Gastroesophageal sphincter (tissue), 4 donors: ENCODE measurements at regions not wholly inside any gene's neighbourhood (a gene's known extent, or its start where the extent isn't known, plus 50 kb on each side); places are given as distances from the start of the nearest gene placed in this dataset.
"Not testable (repeated sequence)": the region's sequence is repeated elsewhere in the genome, so short reads cannot be mapped to it uniquely, and the experiment has no call there.

Source experiments
- ATAC-seq: fragments of 150-250 bp; one replicate; pipeline ENCODE4 v1.9.1; 2016; ENCODE audit warnings: mild to moderate bottlenecking, moderate library complexity
- H3K27ac ChIP-seq, 4 donors: fragments of 200-600 bp; sonication (generic) in 3 of 4; 1 replicate in 3 of 4; 2 replicates in 1 of 4; pipeline ENCODE4 v1.5.1; 2016 to 2019
- H3K27me3 ChIP-seq: fragments of 200-600 bp; sonication (generic); one replicate; pipeline ENCODE4 v1.5.1; 2019
- H3K36me3 ChIP-seq, 2 donors: fragments of 200-600 bp; sonication (generic); one replicate each; pipeline ENCODE4 v1.5.1; 2019; ENCODE audit warnings: control low read depth in 1 of 2
- H3K4me1 ChIP-seq, 3 donors: fragments of 200-600 bp; sonication (generic); 1 replicate in 2 of 3; 2 replicates in 1 of 3; pipeline ENCODE4 v1.5.1; 2016 to 2019; ENCODE audit warnings: control low read depth in 2 of 3
- H3K4me3 ChIP-seq, 2 donors: fragments of 200-600 bp; sonication (generic); one replicate each; pipeline ENCODE4 v1.5.1; 2019; ENCODE audit warnings: mild to moderate bottlenecking in 1 of 2, moderate library complexity in 1 of 2
- H3K9me3 ChIP-seq, 3 donors: fragments of 200-600 bp; sonication (generic); one replicate each; pipeline ENCODE4 v1.5.1; 2017 to 2019; ENCODE audit warnings: control low read depth in 2 of 3
- CTCF ChIP-seq, 4 experiments: fragments of 200-600 bp in 2 of 4; fragments of 450-650 bp in 2 of 4; sonication (generic) in 1 of 4; IDR thresholded peaks; one replicate each; pipeline ENCODE4 v1.5.1; 2017 to 2019; ENCODE audit warnings: antibody characterized with exemption in 4 of 4, mild to moderate bottlenecking in 2 of 4, moderate library complexity in 2 of 4
- EP300 ChIP-seq: sonication (generic); formaldehyde crosslinking; IDR thresholded peaks from one replicate; pipeline ENCODE4 v1.6.1; 2017; ENCODE audit warnings: antibody characterized with exemption, mild to moderate bottlenecking
- POLR2A ChIP-seq, 2 donors: fragments of 450-650 bp; IDR thresholded peaks; one replicate each; pipeline ENCODE4 v1.6.1; 2017; ENCODE audit warnings: antibody characterized with exemption in 2 of 2, mild to moderate bottlenecking in 2 of 2, moderate library complexity in 1 of 2
- POLR2AphosphoS5 ChIP-seq: sonication (generic); formaldehyde crosslinking; IDR thresholded peaks from one replicate; pipeline ENCODE4 v1.6.1; 2017; ENCODE audit warnings: antibody characterized with exemption
- WGBS, 2 donors: methylation state at CpG; one replicate each; pipeline ENCODE4 v1.1.5; 2018; ENCODE audit warnings: low coverage in 1 of 2; 5-methylcytosine and 5-hydroxymethylcytosine counted together

- H3K27ac ChIP-seq = no peak overlapping the region
- WGBS, 2 donors = 46 to 67% methylated on average over 3 to 6 of the region's 6 CpGs
- no peaks in the 10 kb centered on the region for H3K4me1 ChIP-seq
- no peak overlapping the region for H3K4me3 ChIP-seq
- no peaks in the 10 kb centered on the region for H3K9me3 ChIP-seq
- no peak for TF ChIP-seq CTCF (IDR thresholded peaks at IDR 0.05)
- TF ChIP-seq EP300 = no peak
- no peak for TF ChIP-seq POLR2A (IDR thresholded peaks at IDR 0.05)
- TF ChIP-seq POLR2AphosphoS5 = no peak
- peaks cover 25% of the 10 kb centered on the region for H3K27me3 ChIP-seq
- no peaks in the 10 kb centered on the region for H3K36me3 ChIP-seq
- no peak for ATAC-seq
These were observed 67.2 kb upstream of the LYRM9 start for GRCh38 chr17:27960183-27960849.

- H3K27me3 ChIP-seq = peaks cover 22% of the 10 kb centered on the region
- H3K9me3 ChIP-seq, H3K4me1 ChIP-seq, H3K36me3 ChIP-seq, H3K4me3 ChIP-seq, H3K27ac ChIP-seq, ATAC-seq: not testable (repeated sequence)
- 67 to 78% methylated on average over 1 of the region's 3 CpGs for WGBS, 2 donors
These were observed 69.4 kb upstream of the LYRM9 start for GRCh38 chr17:27962581-27962980.

GRCh38 chr17:27965224-27965623 lies 72.1 kb upstream of the LYRM9 start:
- ATAC-seq = no peak
- 80 to 100% methylated on average over 1 to 2 of the region's 6 CpGs for WGBS, 2 donors
- H3K27ac ChIP-seq = no peak overlapping the region
- H3K36me3 ChIP-seq = no peaks in the 10 kb centered on the region
- H3K4me1 ChIP-seq = no peaks in the 10 kb centered on the region
- no peak for TF ChIP-seq POLR2AphosphoS5
- TF ChIP-seq POLR2A (IDR thresholded peaks at IDR 0.05) = no peak
- TF ChIP-seq CTCF (IDR thresholded peaks at IDR 0.05) = no peak
- TF ChIP-seq EP300 = no peak
- no peaks in the 10 kb centered on the region for H3K9me3 ChIP-seq
- H3K4me3 ChIP-seq = no peak overlapping the region
- peaks cover 9% of the 10 kb centered on the region for H3K27me3 ChIP-seq

GRCh38 chr17:27968206-27968732 lies 74.2 kb upstream of the NLK start:
- Histone ChIP-seq H3K27me3 (no peaks in the 10 kb centered on the region), H3K36me3 (no peaks in the 10 kb centered on the region), H3K9me3 (no peaks in the 10 kb centered on the region), H3K4me3 (no peak overlapping the region), H3K27ac (no peak overlapping the region), H3K4me1 (no peaks in the 10 kb centered on the region)
- 90% methylated on average over 2 of the region's 8 CpGs; no CpG with 5 or more reads in 1 of the 2 donors for WGBS, 2 donors
- ATAC-seq = no peak
- TF ChIP-seq CTCF (IDR thresholded peaks at IDR 0.05) (no peak), POLR2A (IDR thresholded peaks at IDR 0.05) (no peak), EP300 (no peak), POLR2AphosphoS5 (no peak)

GRCh38 chr17:27970587-27970986 lies 71.9 kb upstream of the NLK start:
- 82 to 100% methylated on average over 3 of the region's 3 CpGs for WGBS, 2 donors
- no peaks in the 10 kb centered on the region for H3K9me3 ChIP-seq
- TF ChIP-seq POLR2AphosphoS5 (no peak), POLR2A (IDR thresholded peaks at IDR 0.05) (no peak), EP300 (no peak), CTCF (IDR thresholded peaks at IDR 0.05) (no peak)
- no peak overlapping the region for H3K4me3 ChIP-seq
- ATAC-seq = no peak
- H3K27me3 ChIP-seq = no peaks in the 10 kb centered on the region
- no peak overlapping the region for H3K27ac ChIP-seq
- H3K36me3 ChIP-seq = no peaks in the 10 kb centered on the region
- no peaks in the 10 kb centered on the region for H3K4me1 ChIP-seq
